ENCODE measurements at regions not wholly inside any gene's neighbourhood (a gene's known extent, or its start where the extent isn't known, plus 50 kb on each side); places are given as distances from the start of the nearest gene placed in this dataset.

- TF ChIP-seq CTCF (IDR thresholded peaks at IDR 0.05) (no peak), POLR2A (IDR thresholded peaks at IDR 0.05) (no peak)
Observed at GRCh38 chr1:18537386-18538306, 56.9 kb downstream of the KLHDC7A start.

Measured in heart left ventricle (tissue), 13 donors.